ENCODE measurements at regions not wholly inside any gene's neighbourhood (a gene's known extent, or its start where the extent isn't known, plus 50 kb on each side); places are given as distances from the start of the nearest gene placed in this dataset.

DNA sequence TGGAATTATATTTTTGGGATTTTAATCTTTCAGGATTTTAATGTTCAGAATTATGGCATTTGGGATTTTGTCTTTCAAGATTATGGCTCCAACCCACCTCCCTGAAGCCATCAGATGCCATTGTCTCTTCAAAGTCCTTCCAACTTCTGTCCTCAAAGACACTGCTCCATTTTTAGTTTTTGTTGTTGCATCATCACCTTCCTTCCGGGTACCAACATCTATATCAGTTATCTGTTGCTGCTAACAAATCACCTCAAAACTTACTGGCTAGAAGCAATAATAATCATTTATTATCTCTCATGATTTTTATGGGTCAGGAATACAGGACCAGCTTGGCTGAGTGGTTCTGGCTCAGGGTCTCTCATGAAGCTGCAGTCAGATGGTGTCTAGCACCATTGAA, 138.8 kb upstream of the ZBED5 start:
- H3K27ac ChIP-seq = no peak overlapping the region
- TF ChIP-seq, protein P1, sequence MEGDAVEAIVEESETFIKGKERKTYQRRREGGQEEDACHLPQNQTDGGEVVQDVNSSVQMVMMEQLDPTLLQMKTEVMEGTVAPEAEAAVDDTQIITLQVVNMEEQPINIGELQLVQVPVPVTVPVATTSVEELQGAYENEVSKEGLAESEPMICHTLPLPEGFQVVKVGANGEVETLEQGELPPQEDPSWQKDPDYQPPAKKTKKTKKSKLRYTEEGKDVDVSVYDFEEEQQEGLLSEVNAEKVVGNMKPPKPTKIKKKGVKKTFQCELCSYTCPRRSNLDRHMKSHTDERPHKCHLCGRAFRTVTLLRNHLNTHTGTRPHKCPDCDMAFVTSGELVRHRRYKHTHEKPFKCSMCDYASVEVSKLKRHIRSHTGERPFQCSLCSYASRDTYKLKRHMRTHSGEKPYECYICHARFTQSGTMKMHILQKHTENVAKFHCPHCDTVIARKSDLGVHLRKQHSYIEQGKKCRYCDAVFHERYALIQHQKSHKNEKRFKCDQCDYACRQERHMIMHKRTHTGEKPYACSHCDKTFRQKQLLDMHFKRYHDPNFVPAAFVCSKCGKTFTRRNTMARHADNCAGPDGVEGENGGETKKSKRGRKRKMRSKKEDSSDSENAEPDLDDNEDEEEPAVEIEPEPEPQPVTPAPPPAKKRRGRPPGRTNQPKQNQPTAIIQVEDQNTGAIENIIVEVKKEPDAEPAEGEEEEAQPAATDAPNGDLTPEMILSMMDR (IDR thresholded peaks at IDR 0.05) = no peak
- no peak for TF ChIP-seq POLR2A (IDR thresholded peaks at IDR 0.05)
- ATAC-seq (no peak), DNase-seq (no peak)
- H3K36me3 ChIP-seq (replicated peaks in 1 of 2; ENCODE audit: insufficient read depth in 1 of 2, low read depth in 2 of 2) = no peaks in the 10 kb centered on the region
- no peaks in the 10 kb centered on the region for H3K9me3 ChIP-seq
- intact Hi-C loops (cut with DNase I) = no loop called here
- H3K27me3 ChIP-seq = no peaks in the 10 kb centered on the region
- WGBS, 2 donors = 39 to 67% methylated on average over 1 of the region's 1 CpG
- no peak overlapping the region for H3K4me3 ChIP-seq
- no peaks in the 10 kb centered on the region for H3K4me1 ChIP-seq

DNA sequence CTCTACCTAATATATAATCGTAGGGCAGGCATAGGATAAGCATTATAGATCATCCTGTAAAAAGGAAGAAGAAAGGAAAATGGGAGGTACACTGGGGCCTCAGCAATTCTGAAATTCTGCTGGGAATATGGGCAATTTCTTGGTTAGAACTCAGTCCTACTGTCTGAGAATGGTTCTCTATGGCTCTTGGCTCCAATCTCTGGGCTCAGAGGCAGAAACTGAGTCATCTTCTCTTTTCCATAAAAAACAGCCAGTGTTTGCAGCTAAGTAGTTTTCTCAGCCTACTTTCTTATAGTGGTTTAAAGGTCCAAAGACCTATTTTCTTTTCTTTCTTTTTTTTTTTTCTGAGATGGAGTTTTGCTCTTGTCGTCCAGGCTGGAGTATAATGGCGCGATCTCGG, 135.8 kb upstream of the ZBED5 start:
- TF ChIP-seq, protein P1 (IDR thresholded peaks at IDR 0.05) = no peak
- TF ChIP-seq POLR2A (IDR thresholded peaks at IDR 0.05) = no peak

DNA sequence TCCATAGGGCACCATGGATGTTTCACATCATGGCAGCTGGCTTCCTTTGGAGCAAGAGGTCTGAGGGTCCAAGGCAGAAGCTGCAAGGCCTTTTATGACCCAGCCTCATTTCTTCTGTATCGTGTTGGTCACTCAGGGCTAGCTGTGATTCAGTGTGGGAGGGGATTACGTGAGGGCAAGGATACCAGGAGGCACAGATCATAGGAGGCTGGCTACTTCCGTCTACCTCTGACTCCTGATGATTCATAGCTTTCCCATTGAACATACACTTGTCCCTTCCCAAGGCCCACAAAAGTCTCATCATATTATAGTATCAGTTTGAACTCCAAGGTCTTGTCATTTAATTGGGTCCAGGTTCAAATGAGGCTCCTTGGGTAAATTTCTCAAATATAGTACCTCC, 135.3 kb upstream of the ZBED5 start:
- Histone ChIP-seq H3K27me3 (no peaks in the 10 kb centered on the region), H3K4me3 (no peak overlapping the region), H3K36me3 (replicated peaks in 1 of 2; ENCODE audit: insufficient read depth in 1 of 2, low read depth in 2 of 2) (no peaks in the 10 kb centered on the region), H3K9me3 (no peaks in the 10 kb centered on the region), H3K4me1 (no peaks in the 10 kb centered on the region), H3K27ac (no peak overlapping the region)
- intact Hi-C loops (cut with DNase I) = no loop called here
- DNase-seq (no peak), ATAC-seq (no peak)
- WGBS, 2 donors = 66 to 100% methylated on average over 3 of the region's 3 CpGs
- TF ChIP-seq POLR2A (IDR thresholded peaks at IDR 0.05) = no peak
- TF ChIP-seq, protein P1 (IDR thresholded peaks at IDR 0.05) = no peak

More for the DNA sequence above, 135.8 kb upstream of the ZBED5 start:
- WGBS, 2 donors = 90 to 95% methylated on average over 5 of the region's 5 CpGs
- DNase-seq (no peak), ATAC-seq (no peak)
- H3K4me3 ChIP-seq = no peak overlapping the region
- no peaks in the 10 kb centered on the region for H3K9me3 ChIP-seq
- intact Hi-C loops (cut with DNase I) = no loop called here
- no peak overlapping the region for H3K27ac ChIP-seq
- no peaks in the 10 kb centered on the region for H3K4me1 ChIP-seq
- H3K27me3 ChIP-seq = no peaks in the 10 kb centered on the region
- no peaks in the 10 kb centered on the region for H3K36me3 ChIP-seq (replicated peaks in 1 of 2; ENCODE audit: insufficient read depth in 1 of 2, low read depth in 2 of 2)

DNA sequence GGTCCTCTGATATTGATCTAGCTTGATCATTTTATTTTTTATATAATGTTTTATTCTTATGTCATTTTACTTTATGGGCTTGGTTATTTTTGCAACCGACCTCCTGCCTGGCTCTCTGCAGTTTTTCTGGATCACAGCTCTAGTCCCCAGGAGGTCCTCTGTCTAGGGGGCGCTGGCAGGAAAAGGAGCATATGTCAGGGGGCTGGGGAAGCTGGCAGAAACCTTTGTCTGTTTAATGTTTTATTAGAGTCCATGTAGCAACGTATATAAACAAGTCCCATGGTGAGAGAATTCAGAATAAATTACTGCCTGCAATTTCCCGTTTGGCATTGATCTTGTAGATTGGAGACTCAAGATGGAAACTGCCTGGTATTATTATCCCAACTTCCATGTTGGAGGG, 133.5 kb upstream of the ZBED5 start:
- ATAC-seq = no peak

DNA sequence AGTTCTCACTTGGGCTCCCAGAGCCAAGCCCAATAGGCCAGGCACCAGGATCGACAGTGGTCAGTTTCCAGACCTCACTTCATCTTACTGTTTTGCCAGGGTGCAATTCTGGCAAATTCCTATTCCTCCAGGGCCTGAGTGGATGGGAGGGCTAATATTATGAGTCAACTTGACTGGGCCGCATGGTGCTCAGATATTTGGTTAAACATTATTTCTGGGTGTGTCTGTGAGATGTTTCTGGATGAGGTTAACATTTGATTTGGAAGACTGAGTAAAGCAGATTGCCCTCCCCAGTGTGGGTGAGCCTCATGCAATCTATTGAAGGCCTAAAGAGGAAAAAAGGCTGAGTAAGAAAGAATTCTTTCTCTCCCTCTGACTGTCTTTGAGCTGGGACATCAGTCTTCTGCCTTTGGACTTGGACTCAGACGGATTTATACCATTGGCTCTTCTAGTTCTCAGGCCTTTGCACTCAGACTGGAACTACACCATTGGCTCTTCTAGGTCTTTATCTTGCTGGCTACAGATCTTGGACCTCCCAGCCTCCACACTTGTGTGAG, 132.9 kb upstream of the ZBED5 start:
- no peak overlapping the region for H3K4me3 ChIP-seq
- 59 to 66% methylated on average over 3 of the region's 3 CpGs for WGBS, 2 donors
- intact Hi-C loops (cut with DNase I) = no loop called here
- no peaks in the 10 kb centered on the region for H3K4me1 ChIP-seq
- H3K9me3 ChIP-seq = no peaks in the 10 kb centered on the region
- no peak for TF ChIP-seq POLR2A (IDR thresholded peaks at IDR 0.05)
- TF ChIP-seq, protein P1 (IDR thresholded peaks at IDR 0.05) = no peak
- ATAC-seq = no peak
- no peak overlapping the region for H3K27ac ChIP-seq
- no peaks in the 10 kb centered on the region for H3K27me3 ChIP-seq
- H3K36me3 ChIP-seq (replicated peaks in 1 of 2; ENCODE audit: insufficient read depth in 1 of 2, low read depth in 2 of 2) = no peaks in the 10 kb centered on the region
- no peak for DNase-seq

More for the DNA sequence above, 133.5 kb upstream of the ZBED5 start:
- WGBS, 2 donors = 61 to 69% methylated on average over 4 of the region's 4 CpGs
- no peaks in the 10 kb centered on the region for H3K4me1 ChIP-seq
- no peak for TF ChIP-seq POLR2A (IDR thresholded peaks at IDR 0.05)
- TF ChIP-seq, protein P1 (IDR thresholded peaks at IDR 0.05) = no peak
- H3K27me3 ChIP-seq = no peaks in the 10 kb centered on the region
- intact Hi-C loops (cut with DNase I) = no loop called here
- no peaks in the 10 kb centered on the region for H3K9me3 ChIP-seq
- H3K27ac ChIP-seq = no peak overlapping the region
- H3K36me3 ChIP-seq (replicated peaks in 1 of 2; ENCODE audit: insufficient read depth in 1 of 2, low read depth in 2 of 2) = no peaks in the 10 kb centered on the region
- DNase-seq = no peak
- H3K4me3 ChIP-seq = no peak overlapping the region
